ENCODE measurements at regions not wholly inside any gene's neighbourhood (a gene's known extent, or its start where the extent isn't known, plus 50 kb on each side); places are given as distances from the start of the nearest gene placed in this dataset.

- CTCF ChIA-PET = no interaction called here
- TF ChIP-seq ZNF280C (tag by site-specific recombination; IDR thresholded peaks at IDR 0.05) (no peak), ZNF423 (tag by site-specific recombination; IDR thresholded peaks at IDR 0.05) (no peak), ZNF48 (tag by site-specific recombination; IDR thresholded peaks at IDR 0.05) (no peak), ZBTB11 (tag by site-specific recombination; conservative IDR thresholded peaks at IDR 0.05; ENCODE audit: low read depth) (no peak), ZNF501 (tag by site-specific recombination; IDR thresholded peaks at IDR 0.05) (no peak), ZNF292 (tag by site-specific recombination; IDR thresholded peaks at IDR 0.05; ENCODE audit: borderline replicate concordance, low read depth) (no peak), REPIN1 (tag by site-specific recombination; IDR thresholded peaks at IDR 0.05; ENCODE audit: low read depth) (no peak), ZXDB (tag by site-specific recombination; IDR thresholded peaks at IDR 0.05) (no peak), ZNF157 (tag by site-specific recombination; IDR thresholded peaks at IDR 0.05) (no peak), ZNF585B (tag by site-specific recombination; IDR thresholded peaks at IDR 0.05) (no peak), ZNF132 (tag by site-specific recombination; IDR thresholded peaks at IDR 0.05; ENCODE audit: borderline replicate concordance) (no peak), ZNF394 (tag by site-specific recombination; IDR thresholded peaks at IDR 0.05; ENCODE audit: borderline replicate concordance) (no peak), ZNF146 (tag by site-specific recombination; IDR thresholded peaks at IDR 0.05) (no peak), GLI4 (tag by site-specific recombination; IDR thresholded peaks at IDR 0.05) (no peak)
These were observed 478.3 kb upstream of the FTMT start for GRCh38 chr5:121373371-121373770.

GRCh38 chr5:121377461-121377860 lies 474.2 kb upstream of the FTMT start:
- CTCF ChIA-PET = no interaction called here
- TF ChIP-seq HOXA7 (CRISPR knock-in tag; IDR thresholded peaks at IDR 0.05; ENCODE audit: borderline replicate concordance) (no peak), GLIS1 (tag by site-specific recombination; IDR thresholded peaks at IDR 0.05) (0 out of 2 replicates have a peak, but pooled peaks have one; percentile 25)
- Histone ChIP-seq H3K36me3 (ENCODE audit: control insufficient read depth in 2 of 2, insufficient read depth in 1 of 2, low read length in 2 of 2) (no peaks in the 10 kb centered on the region), H3K27ac (ENCODE audit: extremely low read depth, low read depth, low read length) (no peak overlapping the region), H3K9me3 (ENCODE audit: control insufficient read depth, insufficient read depth, low read depth, low read length) (no peaks in the 10 kb centered on the region), H3K4me1 (ENCODE audit: control insufficient read depth, insufficient read depth, low read length) (no peaks in the 10 kb centered on the region), H3K4me3 (ENCODE audit: low read depth, low read length) (no peak overlapping the region)
- POLR2A ChIA-PET = no interaction called here

More at GRCh38 chr5:121373371-121373770, 478.3 kb upstream of the FTMT start:
- no peaks in the 10 kb centered on the region for H3K4me1 ChIP-seq (ENCODE audit: control insufficient read depth, insufficient read depth, low read length)
- H3K27ac ChIP-seq (ENCODE audit: extremely low read depth, low read depth, low read length) = no peak overlapping the region
- H3K36me3 ChIP-seq (ENCODE audit: control insufficient read depth in 2 of 2, insufficient read depth in 1 of 2, low read length in 2 of 2) = no peaks in the 10 kb centered on the region
- POLR2A ChIA-PET = no interaction called here
- H3K9me3 ChIP-seq (ENCODE audit: control insufficient read depth, insufficient read depth, low read depth, low read length) = no peaks in the 10 kb centered on the region
- H3K4me3 ChIP-seq (ENCODE audit: low read depth, low read length) = no peak overlapping the region

GRCh38 chr5:121378046-121378445 lies 473.6 kb upstream of the FTMT start:
- POLR2A ChIA-PET = no interaction called here
- Histone ChIP-seq H3K9me3 (ENCODE audit: control insufficient read depth, insufficient read depth, low read depth, low read length) (no peaks in the 10 kb centered on the region), H3K27ac (ENCODE audit: extremely low read depth, low read depth, low read length) (no peak overlapping the region), H3K36me3 (ENCODE audit: control insufficient read depth in 2 of 2, insufficient read depth in 1 of 2, low read length in 2 of 2) (no peaks in the 10 kb centered on the region), H3K4me3 (ENCODE audit: low read depth, low read length) (no peak overlapping the region), H3K4me1 (ENCODE audit: control insufficient read depth, insufficient read depth, low read length) (no peaks in the 10 kb centered on the region)
- CTCF ChIA-PET = no interaction called here
- no peak for TF ChIP-seq HIC1 (tag by site-specific recombination; IDR thresholded peaks at IDR 0.05)
- TF ChIP-seq ZNF169 (tag by site-specific recombination; IDR thresholded peaks at IDR 0.05) = no peak
- TF ChIP-seq ZNF624 (tag by site-specific recombination; IDR thresholded peaks at IDR 0.05) = no peak
- no peak for TF ChIP-seq ZNF184 (tag by site-specific recombination; IDR thresholded peaks at IDR 0.05)
- no peak for TF ChIP-seq ZNF514 (tag by site-specific recombination; IDR thresholded peaks at IDR 0.05)
- TF ChIP-seq ZNF501 (tag by site-specific recombination; IDR thresholded peaks at IDR 0.05) = no peak
- no peak for TF ChIP-seq SP3 (tag by site-specific recombination; IDR thresholded peaks at IDR 0.05)
